GM12872 (cell line): ENCODE measurements at regions not wholly inside any gene's neighbourhood (a gene's known extent, or its start where the extent isn't known, plus 50 kb on each side); places are given as distances from the start of the nearest gene placed in this dataset.

Source experiments
- TF ChIP-seq, protein P1 (sequence below): IDR thresholded peaks from 3 replicates; pipeline ENCODE4 v1.5.1; 2011; ENCODE audit warnings: low read depth, mild to moderate bottlenecking, low read length, moderate library complexity; ENCODE audit not compliant: insufficient read depth

DNA sequence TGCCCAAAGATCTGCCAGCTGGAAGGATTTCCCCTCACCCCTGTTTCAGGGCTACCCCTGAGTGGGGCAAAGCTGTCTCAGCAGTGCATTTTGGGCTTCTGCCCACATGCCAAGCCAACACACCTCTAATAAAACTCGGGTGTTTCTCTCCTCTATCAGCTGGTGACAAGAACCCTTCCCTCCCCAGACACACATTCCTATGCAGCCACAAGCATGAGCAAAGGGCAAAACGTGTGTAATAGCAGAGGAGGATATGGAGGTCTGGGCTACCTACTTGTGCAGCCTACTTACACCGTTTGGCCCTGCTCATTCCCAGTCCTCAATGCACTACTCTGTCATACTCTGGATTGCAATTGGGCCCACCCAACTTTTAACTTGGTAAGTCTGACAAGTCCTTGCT lies 101.3 kb downstream of the IYD start:
- TF ChIP-seq, protein P1, sequence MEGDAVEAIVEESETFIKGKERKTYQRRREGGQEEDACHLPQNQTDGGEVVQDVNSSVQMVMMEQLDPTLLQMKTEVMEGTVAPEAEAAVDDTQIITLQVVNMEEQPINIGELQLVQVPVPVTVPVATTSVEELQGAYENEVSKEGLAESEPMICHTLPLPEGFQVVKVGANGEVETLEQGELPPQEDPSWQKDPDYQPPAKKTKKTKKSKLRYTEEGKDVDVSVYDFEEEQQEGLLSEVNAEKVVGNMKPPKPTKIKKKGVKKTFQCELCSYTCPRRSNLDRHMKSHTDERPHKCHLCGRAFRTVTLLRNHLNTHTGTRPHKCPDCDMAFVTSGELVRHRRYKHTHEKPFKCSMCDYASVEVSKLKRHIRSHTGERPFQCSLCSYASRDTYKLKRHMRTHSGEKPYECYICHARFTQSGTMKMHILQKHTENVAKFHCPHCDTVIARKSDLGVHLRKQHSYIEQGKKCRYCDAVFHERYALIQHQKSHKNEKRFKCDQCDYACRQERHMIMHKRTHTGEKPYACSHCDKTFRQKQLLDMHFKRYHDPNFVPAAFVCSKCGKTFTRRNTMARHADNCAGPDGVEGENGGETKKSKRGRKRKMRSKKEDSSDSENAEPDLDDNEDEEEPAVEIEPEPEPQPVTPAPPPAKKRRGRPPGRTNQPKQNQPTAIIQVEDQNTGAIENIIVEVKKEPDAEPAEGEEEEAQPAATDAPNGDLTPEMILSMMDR = no peak

DNA sequence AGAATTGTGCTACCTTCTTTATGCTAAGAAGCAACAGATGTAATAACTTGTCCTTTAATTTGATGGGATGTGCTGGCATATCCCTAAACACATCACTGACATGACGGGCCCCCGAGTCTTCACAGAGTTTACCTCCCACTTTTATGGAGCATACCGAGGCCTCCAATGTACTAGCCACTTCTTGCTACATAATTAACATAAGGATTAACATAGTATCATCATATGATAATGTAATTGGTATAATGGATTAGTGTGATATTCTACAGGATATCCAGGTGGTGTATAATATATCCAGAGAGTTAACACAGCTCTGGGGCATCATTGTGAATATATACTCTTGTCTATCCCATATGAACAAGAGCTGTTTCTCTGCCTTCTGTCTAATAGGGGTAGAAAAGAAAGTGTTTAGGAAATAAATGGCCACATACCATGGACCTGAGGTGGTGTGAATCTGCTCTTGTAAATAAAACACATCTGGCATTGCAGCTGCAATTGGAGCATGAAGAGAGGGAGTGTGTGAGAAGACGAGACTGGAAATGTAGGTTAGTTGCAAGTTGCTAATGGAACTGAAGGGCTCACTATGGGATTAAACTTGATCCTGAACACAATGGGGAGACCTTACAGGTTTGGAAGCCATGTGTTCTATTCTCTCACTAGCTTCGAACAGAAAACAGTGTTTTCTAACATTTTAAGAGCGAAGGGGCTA lies 102.3 kb downstream of the IYD start:
- TF ChIP-seq, protein P1 = no peak

DNA sequence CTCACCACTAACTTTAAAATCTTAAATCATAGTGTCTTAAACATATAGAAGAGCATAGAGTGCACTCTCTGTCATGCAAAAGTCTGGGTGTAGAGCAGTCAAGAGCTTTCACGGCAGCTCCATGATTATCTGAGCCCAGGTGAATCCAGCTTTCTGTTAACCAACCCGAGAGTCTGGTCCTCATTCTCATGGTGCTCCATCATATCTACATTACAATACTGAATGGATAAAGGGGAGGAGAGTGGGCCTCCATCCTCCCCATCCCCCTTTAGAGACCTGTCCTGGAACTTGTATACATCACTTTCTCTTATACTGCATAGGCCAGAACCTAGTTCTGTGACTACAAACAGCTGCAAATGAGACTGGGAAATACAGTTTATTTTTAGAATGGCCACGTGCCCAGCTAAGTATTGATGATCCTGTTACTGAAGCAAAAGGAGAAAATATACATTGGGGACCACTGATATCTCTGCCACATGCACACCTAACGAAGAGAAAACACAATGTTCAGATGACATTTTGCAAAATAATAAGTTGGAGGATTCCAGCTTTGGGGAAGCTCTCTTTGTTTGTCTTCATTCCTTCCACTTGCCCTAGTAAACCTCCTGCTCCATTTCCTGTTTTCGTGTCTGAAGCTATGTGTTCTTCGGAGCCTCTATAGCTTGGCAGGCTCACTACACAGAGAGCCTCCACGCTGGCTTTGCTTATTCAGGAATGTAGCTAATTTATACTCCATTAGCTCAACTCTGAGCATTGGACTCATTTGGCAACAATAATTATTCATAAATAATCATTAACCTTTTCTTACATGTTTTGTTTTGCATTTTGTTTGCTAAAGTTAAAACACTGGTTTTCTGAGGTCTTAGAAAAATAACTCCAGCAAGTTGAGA lies 110.1 kb downstream of the IYD start:
- TF ChIP-seq, protein P1 = no peak

GRCh38 chr6:150482883-150483409 lies 114.1 kb downstream of the IYD start:
- TF ChIP-seq, protein P1 = no peak

DNA sequence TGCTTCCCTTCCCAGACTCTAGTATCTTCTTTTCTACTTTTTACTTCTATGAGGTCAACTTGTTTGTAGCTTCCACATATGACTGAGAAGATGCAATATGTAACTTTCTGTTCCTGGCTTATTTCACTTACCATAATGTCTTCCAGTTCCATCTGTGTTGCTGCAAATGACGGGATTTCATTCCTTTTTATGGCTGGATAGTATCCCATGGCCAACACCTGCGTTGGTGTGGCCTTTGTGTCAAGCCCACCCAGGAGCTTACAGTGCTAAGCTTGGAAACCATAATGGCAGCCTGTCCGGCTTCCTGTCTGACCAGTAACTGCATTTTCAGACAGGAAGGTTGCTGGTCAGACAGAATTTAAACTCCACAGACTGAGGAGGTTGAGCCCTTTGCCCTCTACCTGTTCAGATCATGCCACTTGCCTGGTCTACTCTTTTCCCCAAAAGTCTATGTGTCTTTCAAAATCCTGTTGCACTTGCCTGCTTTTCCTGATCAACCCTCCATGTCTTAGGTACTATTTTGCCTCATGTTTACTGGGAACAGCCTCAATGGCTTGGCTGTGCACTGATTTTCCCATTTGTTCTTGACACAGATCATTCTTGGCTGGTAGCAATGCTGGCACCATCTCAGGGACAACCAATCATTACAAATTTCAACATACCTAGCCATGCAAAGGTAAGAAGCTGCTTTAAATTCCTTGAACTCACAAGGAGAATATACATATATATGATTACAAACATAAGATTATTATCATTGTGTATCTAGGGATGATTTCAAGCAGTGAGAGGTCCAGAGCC lies 114.3 kb upstream of the PLEKHG1 start:
- TF ChIP-seq, protein P1 = no peak

DNA sequence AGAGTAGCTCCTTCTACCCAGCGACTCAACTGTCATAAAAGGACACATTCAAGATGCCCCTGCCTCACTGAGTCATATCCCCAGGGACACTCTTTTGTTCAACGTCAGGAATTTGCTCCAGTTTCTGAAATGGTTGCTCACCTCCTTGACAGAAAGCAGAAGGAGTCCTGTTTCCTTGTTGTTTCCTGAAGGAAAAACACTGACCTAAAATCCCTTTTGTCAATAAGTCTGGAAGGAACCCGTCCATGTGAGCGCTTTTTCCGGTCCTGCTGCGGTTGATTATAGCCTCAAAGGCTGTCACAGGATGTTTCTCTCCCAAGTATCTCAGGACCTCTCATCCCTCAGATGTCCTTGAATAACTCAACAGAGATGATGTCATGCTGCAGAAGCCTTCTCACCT lies 113.6 kb upstream of the PLEKHG1 start:
- TF ChIP-seq, protein P1 = no peak

GRCh38 chr6:150490586-150490985 lies 109.1 kb upstream of the PLEKHG1 start:
- TF ChIP-seq, protein P1 = no peak
